RCC 7860 (cell line): ENCODE measurements at regions not wholly inside any gene's neighbourhood (a gene's known extent, or its start where the extent isn't known, plus 50 kb on each side); places are given as distances from the start of the nearest gene placed in this dataset.
"Not testable (repeated sequence)": the region's sequence is repeated elsewhere in the genome, so short reads cannot be mapped to it uniquely, and the experiment has no call there.

Experiments
- DNase-seq: peaks from one replicate; pipeline ENCODE4 v3.0.0-alpha.2; 2015; ENCODE audit warnings: low spot score
- FAIRE-seq: peaks from 2 replicates; lab custom pipeline; 2012; peaks lifted over from hg19 to GRCh38; lab: Jason Lieb, UNC

DNA sequence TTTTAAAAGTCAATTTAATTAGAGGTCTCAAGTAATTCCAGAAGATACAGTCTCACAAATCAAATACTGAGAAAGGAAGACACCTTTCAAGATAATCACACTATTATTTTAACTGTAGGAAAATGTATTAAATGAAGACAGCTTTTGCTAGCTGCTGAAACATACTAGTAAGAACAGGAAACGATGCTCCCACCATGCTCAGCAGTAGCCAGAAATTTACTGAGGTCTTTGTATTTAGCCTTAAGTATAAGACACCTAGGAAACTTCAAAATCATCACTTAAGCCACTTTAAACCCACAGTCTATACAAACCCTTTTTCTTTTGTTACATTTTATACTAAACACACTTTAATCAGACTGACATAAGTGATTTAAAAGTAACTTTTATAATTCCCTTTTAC, 72.7 kb upstream of the NPIPB12 start:
- not testable (repeated sequence) for DNase-seq, FAIRE-seq

DNA sequence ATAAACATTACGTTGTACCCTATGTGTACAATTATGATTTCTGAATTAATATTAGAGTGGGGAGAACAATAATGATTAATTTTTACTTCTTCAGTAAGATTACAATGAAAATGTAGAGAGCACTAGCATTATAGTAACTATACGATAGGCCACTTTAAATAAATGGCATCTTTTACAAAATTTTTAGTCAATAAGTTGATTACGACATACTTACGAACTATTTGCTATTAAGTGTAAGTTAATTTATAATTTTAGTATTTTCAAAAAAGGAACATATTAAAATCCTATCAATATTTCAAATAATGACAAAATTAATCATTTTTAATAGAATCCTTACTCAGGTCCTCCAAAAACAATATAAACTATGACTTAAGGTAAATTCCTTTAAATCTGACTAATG, 75.6 kb upstream of the NPIPB12 start:
- DNase-seq, result not testable (repeated sequence)
- peak; percentile 62 for FAIRE-seq

DNA sequence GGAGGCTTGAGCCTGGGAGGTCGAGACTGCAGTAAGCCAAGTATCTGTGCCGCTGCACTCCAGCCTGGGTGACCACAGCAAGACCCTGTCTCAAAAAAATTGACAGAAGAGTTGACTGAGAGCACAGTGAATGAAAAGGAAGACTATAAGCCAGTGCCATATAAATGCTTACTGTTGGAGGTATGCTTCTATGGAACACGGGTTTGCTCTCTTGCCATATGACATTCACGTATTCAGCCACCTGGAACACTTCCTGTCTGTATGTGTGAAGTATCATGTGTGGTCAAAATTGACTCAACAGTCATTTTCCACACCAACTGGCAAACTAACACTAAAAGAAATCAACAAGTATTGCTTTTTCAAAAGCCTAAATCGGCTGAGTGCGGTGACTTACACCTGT, 71.1 kb upstream of the SPN start:
- FAIRE-seq, DNase-seq: not testable (repeated sequence)

DNA sequence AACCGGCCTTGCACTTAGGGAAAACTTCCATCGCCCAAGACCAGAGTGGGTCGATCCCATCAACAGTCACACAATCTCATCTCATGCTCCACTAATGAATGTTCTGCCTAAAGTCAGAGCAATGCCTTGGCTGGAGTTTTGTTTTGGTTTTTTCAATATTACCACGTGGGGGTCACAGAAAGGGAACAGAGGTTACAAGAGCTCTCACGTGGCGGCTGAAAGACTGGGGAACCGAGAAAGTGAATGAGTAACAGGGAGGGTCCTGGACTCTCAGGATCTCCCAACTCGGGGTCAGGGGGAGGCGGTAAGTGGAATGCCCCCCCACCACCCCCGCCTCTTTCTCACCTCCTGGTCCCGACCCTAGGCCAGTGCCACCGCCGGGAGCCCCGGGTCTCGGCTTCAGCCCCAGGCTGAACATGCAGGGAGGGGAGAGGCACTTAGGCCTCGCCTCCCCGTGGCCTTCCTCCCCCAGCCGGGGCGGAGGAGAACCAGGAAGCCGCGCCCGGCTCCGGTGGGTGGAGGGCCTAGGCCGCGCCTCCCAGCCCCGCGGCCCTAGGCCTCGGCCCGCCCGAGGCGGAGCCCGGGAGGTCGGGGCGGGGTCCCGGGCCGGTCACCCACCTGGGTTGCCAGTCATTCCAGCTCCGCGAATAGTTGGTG, 68.7 kb upstream of the SPN start:
- not testable (repeated sequence) for DNase-seq, FAIRE-seq

GRCh38 chr16:29594926-29595838, 67.9 kb upstream of the SPN start:
- peak; percentile 92 for DNase-seq
- FAIRE-seq, result not testable (repeated sequence)

GRCh38 chr16:29597030-29597429, 66.0 kb upstream of the SPN start:
- not testable (repeated sequence) for FAIRE-seq
- DNase-seq, result peak; percentile 6

- not testable (repeated sequence) for DNase-seq, FAIRE-seq
Measured at GRCh38 chr16:29600111-29601000, 62.7 kb upstream of the SPN start.

GRCh38 chr16:29602247-29602625, 60.8 kb upstream of the SPN start:
- not testable (repeated sequence) for FAIRE-seq, DNase-seq

DNA sequence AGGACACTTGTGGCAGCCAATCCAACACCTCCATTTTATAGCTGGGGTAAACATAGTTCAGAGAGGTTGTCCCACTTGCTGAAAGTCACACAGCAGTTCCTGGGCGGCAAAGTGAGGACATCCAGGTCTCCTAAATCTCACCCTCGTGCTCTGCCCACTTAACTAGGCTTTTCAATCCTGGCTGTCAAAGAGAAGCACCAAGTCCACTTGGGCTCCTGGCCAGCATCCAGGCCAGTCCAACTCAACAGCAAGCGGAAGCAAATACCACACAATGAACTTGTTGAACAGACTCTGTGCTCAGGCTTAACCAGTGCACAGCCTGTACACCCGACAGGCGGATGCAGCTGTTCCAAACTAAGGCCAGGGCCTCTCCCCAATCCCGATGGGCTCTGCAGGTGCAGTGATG, 60.4 kb upstream of the SPN start:
- FAIRE-seq, DNase-seq: not testable (repeated sequence)

- DNase-seq (peak; percentile 80), FAIRE-seq (peak; percentile 89)
Measured at GRCh38 chr16:29604631-29605549, 58.2 kb upstream of the SPN start.

GRCh38 chr16:29605593-29606205, 57.3 kb upstream of the SPN start:
- FAIRE-seq, DNase-seq: not testable (repeated sequence)

DNA sequence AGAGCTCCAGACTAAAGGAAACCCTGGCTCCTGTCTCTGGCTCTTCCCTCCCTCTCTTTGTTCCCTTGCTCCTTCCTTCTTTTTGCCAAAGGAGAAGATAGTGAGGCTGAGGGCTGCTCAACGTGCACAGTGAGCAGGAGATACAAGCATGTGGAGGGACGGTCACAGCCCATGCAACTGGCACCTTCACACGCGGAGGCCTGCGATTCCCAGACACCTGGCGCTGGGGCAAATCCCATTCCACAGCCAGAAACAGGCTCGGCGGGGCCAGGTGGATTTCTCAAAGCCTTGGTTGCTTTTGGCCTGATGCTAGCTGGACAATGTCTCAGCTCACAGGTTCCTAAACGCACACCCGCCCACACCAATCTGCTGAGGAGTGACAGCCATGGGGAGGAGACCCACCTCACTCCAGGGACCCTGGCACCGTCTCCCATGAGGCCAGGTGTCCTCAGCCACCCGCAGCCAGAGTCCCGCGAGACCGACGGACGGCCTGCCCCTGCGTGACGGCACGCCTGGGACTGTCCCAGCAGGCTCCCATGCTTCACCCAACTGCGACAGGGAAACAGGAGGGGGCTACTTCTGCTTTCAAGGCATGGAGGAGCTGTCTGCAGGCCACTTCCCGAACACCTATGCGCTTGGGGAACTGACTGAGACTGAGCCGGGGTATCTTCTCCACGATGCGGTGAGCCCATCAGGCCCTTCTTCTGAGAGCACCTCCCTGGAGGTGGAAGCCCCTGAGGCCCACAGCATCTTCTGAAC, 56.2 kb upstream of the SPN start:
- DNase-seq, FAIRE-seq: not testable (repeated sequence)

DNA sequence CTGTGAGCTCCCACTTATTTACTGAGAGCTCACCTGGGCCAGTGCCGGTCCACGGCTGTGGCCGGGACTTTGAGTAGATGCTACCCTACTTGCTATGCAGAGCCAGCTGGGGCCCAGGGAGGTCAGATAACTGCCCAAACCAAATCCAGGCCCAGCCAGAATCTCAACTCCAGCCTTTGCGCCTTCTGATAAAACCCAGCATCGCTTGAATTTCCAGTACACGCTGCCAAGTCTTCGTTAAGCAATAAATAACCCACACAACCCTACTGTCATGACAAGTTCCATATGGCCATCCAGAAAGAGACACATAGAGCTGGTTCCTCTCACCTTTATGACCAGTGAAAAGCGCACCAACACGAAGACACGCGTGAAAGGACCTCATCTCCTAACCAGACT, 55.6 kb upstream of the SPN start:
- DNase-seq, FAIRE-seq: not testable (repeated sequence)

DNA sequence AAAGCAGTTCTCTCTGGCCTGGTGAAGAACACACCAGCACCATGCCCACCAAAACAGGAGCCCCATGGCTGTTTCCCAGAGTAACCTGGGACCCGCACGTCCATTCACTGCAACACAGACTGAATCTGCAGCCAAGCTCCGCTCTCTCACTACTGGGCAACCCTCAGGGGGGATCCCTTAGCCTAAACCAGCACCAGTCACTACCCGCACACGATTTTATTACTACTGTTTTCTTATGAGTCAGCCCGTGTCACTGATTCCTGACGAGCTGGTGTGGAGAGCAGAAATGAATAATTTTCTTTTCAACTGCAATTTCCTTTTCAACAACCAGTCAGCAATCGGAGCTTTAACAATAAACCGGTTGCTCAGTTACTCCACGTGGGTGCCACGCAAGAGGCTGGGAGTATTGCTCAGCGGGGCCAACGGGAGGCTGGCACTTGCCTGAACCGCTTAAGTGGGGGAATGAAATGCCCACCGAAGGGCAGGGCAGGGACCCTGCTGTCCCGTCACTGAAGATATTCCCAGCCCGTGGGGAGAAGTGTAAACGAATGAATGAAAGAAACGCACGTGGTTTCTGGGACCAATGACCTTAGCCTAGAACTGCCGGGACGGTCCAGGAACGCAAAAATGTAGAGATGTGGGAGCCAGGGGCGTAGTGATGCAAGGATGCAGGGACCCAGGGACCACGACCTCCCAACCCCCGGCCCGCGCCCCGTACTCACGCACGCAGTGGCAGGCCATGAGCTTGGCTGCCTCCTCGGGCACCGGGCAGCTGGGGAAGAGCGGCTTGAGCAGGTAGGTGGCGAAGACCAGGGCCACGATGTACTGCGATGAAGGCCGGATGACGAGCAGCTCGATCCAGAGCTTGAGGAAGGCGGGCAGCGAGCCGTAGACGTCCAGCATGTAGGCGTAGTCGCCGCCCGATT, 50.4 kb upstream of the SPN start:
- not testable (repeated sequence) for DNase-seq
- peak; percentile 81 for FAIRE-seq
